Liver (tissue), 3 donors: ENCODE measurements at regions not wholly inside any gene's neighbourhood (a gene's known extent, or its start where the extent isn't known, plus 50 kb on each side); places are given as distances from the start of the nearest gene placed in this dataset.

Source experiments
- FOXA1 ChIP-seq: IDR thresholded peaks from 2 replicates; pipeline ENCODE4 v1.6.1; 2016; ENCODE audit warnings: antibody characterized with exemption
- RAD21 ChIP-seq, 2 donors: IDR thresholded peaks; 2 replicates each; pipeline ENCODE4 v1.6.1; 2016; ENCODE audit warnings: antibody characterized with exemption in 2 of 2, mild to moderate bottlenecking in 2 of 2
- TF ChIP-seq, protein P1 (sequence below): IDR thresholded peaks from 2 replicates; pipeline ENCODE4 v1.6.1; 2016; ENCODE audit warnings: antibody characterized with exemption, mild to moderate bottlenecking
- TF ChIP-seq, protein P2 (sequence below): fragments of 150-350 bp; IDR thresholded peaks from 2 replicates; pipeline ENCODE4 v1.5.1; 2017; ENCODE audit warnings: improper control_type of control experiment, low read depth, low read length; ENCODE audit not compliant: missing input control
- TF ChIP-seq, protein P3 (sequence below): IDR thresholded peaks from 2 replicates; pipeline ENCODE4 v1.6.1; 2016; ENCODE audit warnings: antibody characterized with exemption
- TF ChIP-seq, protein P4 (sequence below): IDR thresholded peaks from 2 replicates; pipeline ENCODE4 v1.6.1; 2016; ENCODE audit warnings: antibody characterized with exemption
- TF ChIP-seq, protein P5 (sequence below): IDR thresholded peaks from 2 replicates; pipeline ENCODE4 v1.6.1; 2016; ENCODE audit warnings: antibody characterized with exemption
- donor health status: healthy.
- donor health status: healthy.

DNA sequence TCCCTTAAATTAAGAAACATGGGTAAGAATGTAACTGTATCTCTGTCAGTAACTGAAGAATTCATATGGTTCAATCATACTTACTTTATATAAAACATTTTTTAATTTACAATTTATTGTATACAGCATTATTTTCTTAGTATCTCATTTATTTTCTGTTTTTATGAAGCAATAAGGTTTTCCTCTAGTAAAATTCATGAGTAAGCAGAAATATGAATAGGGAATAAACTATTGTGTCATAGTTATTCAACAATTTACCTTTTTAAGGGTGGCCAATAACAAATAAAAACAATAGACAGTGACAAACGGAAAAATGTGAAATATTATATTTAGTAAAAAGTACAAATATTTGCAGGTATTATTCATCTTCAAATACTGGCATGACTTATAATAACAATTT lies 624.4 kb downstream of the TECRL start:
- TF ChIP-seq, protein P1, sequence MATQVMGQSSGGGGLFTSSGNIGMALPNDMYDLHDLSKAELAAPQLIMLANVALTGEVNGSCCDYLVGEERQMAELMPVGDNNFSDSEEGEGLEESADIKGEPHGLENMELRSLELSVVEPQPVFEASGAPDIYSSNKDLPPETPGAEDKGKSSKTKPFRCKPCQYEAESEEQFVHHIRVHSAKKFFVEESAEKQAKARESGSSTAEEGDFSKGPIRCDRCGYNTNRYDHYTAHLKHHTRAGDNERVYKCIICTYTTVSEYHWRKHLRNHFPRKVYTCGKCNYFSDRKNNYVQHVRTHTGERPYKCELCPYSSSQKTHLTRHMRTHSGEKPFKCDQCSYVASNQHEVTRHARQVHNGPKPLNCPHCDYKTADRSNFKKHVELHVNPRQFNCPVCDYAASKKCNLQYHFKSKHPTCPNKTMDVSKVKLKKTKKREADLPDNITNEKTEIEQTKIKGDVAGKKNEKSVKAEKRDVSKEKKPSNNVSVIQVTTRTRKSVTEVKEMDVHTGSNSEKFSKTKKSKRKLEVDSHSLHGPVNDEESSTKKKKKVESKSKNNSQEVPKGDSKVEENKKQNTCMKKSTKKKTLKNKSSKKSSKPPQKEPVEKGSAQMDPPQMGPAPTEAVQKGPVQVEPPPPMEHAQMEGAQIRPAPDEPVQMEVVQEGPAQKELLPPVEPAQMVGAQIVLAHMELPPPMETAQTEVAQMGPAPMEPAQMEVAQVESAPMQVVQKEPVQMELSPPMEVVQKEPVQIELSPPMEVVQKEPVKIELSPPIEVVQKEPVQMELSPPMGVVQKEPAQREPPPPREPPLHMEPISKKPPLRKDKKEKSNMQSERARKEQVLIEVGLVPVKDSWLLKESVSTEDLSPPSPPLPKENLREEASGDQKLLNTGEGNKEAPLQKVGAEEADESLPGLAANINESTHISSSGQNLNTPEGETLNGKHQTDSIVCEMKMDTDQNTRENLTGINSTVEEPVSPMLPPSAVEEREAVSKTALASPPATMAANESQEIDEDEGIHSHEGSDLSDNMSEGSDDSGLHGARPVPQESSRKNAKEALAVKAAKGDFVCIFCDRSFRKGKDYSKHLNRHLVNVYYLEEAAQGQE, result no peak
- TF ChIP-seq, protein P2, sequence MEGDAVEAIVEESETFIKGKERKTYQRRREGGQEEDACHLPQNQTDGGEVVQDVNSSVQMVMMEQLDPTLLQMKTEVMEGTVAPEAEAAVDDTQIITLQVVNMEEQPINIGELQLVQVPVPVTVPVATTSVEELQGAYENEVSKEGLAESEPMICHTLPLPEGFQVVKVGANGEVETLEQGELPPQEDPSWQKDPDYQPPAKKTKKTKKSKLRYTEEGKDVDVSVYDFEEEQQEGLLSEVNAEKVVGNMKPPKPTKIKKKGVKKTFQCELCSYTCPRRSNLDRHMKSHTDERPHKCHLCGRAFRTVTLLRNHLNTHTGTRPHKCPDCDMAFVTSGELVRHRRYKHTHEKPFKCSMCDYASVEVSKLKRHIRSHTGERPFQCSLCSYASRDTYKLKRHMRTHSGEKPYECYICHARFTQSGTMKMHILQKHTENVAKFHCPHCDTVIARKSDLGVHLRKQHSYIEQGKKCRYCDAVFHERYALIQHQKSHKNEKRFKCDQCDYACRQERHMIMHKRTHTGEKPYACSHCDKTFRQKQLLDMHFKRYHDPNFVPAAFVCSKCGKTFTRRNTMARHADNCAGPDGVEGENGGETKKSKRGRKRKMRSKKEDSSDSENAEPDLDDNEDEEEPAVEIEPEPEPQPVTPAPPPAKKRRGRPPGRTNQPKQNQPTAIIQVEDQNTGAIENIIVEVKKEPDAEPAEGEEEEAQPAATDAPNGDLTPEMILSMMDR, result no peak
- TF ChIP-seq, protein P3, sequence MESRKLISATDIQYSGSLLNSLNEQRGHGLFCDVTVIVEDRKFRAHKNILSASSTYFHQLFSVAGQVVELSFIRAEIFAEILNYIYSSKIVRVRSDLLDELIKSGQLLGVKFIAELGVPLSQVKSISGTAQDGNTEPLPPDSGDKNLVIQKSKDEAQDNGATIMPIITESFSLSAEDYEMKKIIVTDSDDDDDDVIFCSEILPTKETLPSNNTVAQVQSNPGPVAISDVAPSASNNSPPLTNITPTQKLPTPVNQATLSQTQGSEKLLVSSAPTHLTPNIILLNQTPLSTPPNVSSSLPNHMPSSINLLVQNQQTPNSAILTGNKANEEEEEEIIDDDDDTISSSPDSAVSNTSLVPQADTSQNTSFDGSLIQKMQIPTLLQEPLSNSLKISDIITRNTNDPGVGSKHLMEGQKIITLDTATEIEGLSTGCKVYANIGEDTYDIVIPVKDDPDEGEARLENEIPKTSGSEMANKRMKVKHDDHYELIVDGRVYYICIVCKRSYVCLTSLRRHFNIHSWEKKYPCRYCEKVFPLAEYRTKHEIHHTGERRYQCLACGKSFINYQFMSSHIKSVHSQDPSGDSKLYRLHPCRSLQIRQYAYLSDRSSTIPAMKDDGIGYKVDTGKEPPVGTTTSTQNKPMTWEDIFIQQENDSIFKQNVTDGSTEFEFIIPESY, result no peak
- TF ChIP-seq RAD21 (IDR thresholded peaks at IDR 0.05), result no peak
- TF ChIP-seq, protein P4, sequence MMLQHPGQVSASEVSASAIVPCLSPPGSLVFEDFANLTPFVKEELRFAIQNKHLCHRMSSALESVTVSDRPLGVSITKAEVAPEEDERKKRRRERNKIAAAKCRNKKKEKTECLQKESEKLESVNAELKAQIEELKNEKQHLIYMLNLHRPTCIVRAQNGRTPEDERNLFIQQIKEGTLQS, result no peak
- TF ChIP-seq, protein P5, sequence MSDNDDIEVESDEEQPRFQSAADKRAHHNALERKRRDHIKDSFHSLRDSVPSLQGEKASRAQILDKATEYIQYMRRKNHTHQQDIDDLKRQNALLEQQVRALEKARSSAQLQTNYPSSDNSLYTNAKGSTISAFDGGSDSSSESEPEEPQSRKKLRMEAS, result no peak
- no peak for TF ChIP-seq FOXA1
